Right lobe of liver (tissue), 6 donors: ENCODE measurements at regions not wholly inside any gene's neighbourhood (a gene's known extent, or its start where the extent isn't known, plus 50 kb on each side); places are given as distances from the start of the nearest gene placed in this dataset.
"Not testable (repeated sequence)": the region's sequence is repeated elsewhere in the genome, so short reads cannot be mapped to it uniquely, and the experiment has no call there.

Experiments used
- ATAC-seq, 4 donors: fragments of 200-7000 bp; cut with Tn5 transposase; one replicate each; pipeline ENCODE4 v1.9.1; 2020; ENCODE audit warnings: mild to moderate bottlenecking in 4 of 4, moderate library complexity in 4 of 4
- DNase-seq, 3 donors: peaks; one replicate each; pipeline ENCODE4 v3.0.0-alpha.2; 2020
- H3K27ac ChIP-seq, 3 donors: fragments of 200-600 bp; one replicate each; pipeline ENCODE4 v1.8.0; 2022
- H3K27me3 ChIP-seq, 2 donors: fragments of 200-600 bp; one replicate each; pipeline ENCODE4 v1.8.0; 2022
- H3K36me3 ChIP-seq, 4 donors: fragments of 200-600 bp; sonication (generic) in 1 of 4; one replicate each; pipeline versions ENCODE4 v1.5.1 to v1.8.0; 2017 to 2022; ENCODE audit warnings: control low read depth in 1 of 4
- H3K4me1 ChIP-seq, 4 donors: fragments of 200-600 bp; sonication (generic) in 1 of 4; one replicate each; pipeline versions ENCODE4 v1.5.1 to v1.8.0; 2017 to 2022; ENCODE audit warnings: control low read depth in 1 of 4
- H3K4me3 ChIP-seq, 3 donors: fragments of 200-600 bp; one replicate each; pipeline ENCODE4 v1.8.0; 2022
- H3K9me3 ChIP-seq, 4 donors: fragments of 200-600 bp; sonication (generic) in 1 of 4; one replicate each; pipeline versions ENCODE4 v1.5.1 to v1.8.0; 2017 to 2022; ENCODE audit warnings: control low read depth in 1 of 4
- POLR2A ChIP-seq: fragments of 450-650 bp; IDR thresholded peaks from one replicate; pipeline ENCODE4 v1.6.1; 2017; ENCODE audit warnings: antibody characterized with exemption, mild to moderate bottlenecking
- WGBS: methylation state at CpG from one replicate; pipeline ENCODE4 v1.1.6; 2018; ENCODE audit warnings: low coverage, low lambda C conversion rate; ENCODE audit not compliant: insufficient coverage; ENCODE audit errors: missing lambda C conversion rate; 5-methylcytosine and 5-hydroxymethylcytosine counted together
- intact Hi-C, 2 donors: fragments of 100-400 bp; cut with DNase I; formaldehyde crosslinking; loops; one replicate each; pipeline versions ENCODE4 v1.11.2 to v1.14.1; 2022
- TF ChIP-seq, protein P1 (sequence below), 4 donors: fragments of 200-600 bp in 3 of 4; fragments of 450-650 bp in 1 of 4; IDR thresholded peaks; one replicate each; pipeline versions ENCODE4 v1.5.1 to v1.8.0; 2016 to 2022; ENCODE audit warnings: antibody characterized with exemption in 4 of 4, mild to moderate bottlenecking in 2 of 4
- donor health status: DM: no; HTN: yes; CAD: no.
- donor health status: DM: no; HTN: no; CAD: no.
- donor health status: DM: no; HTN: no; CAD: no.
- donor health status: DM: no; HTN: yes; CAD: no.
- donor health status: DM: no; HTN: yes; CAD: no.

DNA sequence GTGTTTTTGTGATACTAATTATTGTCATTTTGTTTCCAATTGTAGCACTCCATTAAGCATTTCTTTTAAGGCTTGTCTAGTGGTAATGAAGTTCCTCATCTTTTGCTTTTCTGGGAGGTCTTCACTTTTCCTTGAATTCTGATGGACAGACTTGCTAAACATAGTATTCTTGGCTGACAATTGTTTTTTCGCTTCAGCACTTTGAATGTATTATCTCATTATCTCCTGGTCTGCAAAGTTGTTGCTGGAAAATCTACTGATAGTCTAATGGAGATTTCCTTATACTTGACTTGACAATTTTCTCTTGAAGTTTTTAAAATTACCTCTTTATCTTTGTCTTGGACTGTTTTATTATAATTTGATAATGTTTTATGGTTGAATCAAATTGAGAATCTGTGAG is 147.5 kb downstream of the FAM174A start:
- Histone ChIP-seq H3K9me3 (peaks cover 0 to 8% (median 0%) of the 10 kb centered on the region in 4 donors), H3K27me3 (no peaks in the 10 kb centered on the region), H3K4me3 (no peak overlapping the region), H3K36me3 (no peaks in the 10 kb centered on the region), H3K27ac (no peak overlapping the region), H3K4me1 (no peaks in the 10 kb centered on the region)
- no peak for TF ChIP-seq POLR2A
- TF ChIP-seq, protein P1, sequence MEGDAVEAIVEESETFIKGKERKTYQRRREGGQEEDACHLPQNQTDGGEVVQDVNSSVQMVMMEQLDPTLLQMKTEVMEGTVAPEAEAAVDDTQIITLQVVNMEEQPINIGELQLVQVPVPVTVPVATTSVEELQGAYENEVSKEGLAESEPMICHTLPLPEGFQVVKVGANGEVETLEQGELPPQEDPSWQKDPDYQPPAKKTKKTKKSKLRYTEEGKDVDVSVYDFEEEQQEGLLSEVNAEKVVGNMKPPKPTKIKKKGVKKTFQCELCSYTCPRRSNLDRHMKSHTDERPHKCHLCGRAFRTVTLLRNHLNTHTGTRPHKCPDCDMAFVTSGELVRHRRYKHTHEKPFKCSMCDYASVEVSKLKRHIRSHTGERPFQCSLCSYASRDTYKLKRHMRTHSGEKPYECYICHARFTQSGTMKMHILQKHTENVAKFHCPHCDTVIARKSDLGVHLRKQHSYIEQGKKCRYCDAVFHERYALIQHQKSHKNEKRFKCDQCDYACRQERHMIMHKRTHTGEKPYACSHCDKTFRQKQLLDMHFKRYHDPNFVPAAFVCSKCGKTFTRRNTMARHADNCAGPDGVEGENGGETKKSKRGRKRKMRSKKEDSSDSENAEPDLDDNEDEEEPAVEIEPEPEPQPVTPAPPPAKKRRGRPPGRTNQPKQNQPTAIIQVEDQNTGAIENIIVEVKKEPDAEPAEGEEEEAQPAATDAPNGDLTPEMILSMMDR (IDR thresholded peaks at IDR 0.05): no peak
- ATAC-seq (no peak), DNase-seq (no peak)
- intact Hi-C loops: no loop called here
- 44% methylated on average over 1 of the region's 1 CpG for WGBS

DNA sequence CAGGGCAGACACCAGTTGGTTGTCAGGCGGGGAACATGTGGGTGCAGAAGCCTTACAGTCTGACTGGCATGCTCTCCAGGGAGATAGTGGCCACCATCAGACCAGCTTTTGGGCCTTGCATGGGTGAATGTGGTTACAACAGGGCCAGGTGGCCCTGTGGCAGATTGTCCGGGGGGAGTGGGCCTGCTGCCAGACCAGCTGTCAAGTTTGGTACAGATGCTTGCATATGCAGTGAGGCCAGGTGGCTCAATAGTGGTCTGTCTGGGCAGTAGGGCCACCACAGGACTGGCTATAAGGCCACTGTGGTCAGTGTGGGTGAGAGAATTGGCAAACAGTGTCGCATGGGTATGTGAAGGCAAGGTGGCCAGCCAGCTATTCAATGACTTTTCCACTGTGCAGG is 148.7 kb downstream of the FAM174A start:
- no peak overlapping the region for H3K27ac ChIP-seq
- no peaks in the 10 kb centered on the region for H3K27me3 ChIP-seq
- no peak for DNase-seq
- H3K9me3 ChIP-seq: peaks cover 0 to 8% (median 0%) of the 10 kb centered on the region in 4 donors
- no peaks in the 10 kb centered on the region for H3K36me3 ChIP-seq
- intact Hi-C loops: no loop called here
- WGBS: 75% methylated on average over 1 of the region's 3 CpGs
- no peak for ATAC-seq
- no peaks in the 10 kb centered on the region for H3K4me1 ChIP-seq
- TF ChIP-seq POLR2A: no peak
- H3K4me3 ChIP-seq: no peak overlapping the region

DNA sequence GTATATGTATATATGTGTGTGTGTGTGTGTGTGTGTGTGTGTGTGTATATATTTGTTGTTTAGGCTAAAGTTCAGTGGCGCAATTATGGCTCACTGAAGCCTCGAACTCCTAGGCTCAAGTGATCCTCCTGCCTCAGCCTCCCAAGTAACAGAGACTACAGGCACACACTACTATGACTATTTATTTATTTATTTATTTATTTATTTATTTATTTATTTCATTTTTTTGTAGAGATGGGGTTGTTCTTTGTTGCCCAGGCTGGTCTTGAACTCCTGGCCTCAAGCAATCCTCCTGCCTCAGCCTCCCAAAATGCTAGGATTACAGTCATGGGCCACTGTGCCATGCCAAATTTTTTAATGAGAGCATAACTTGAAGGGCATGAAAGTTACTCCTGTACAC is 149.9 kb downstream of the FAM174A start:
- H3K4me3 ChIP-seq, DNase-seq, H3K4me1 ChIP-seq, H3K27me3 ChIP-seq, ATAC-seq, H3K27ac ChIP-seq, intact Hi-C loops, H3K9me3 ChIP-seq, H3K36me3 ChIP-seq: not testable (repeated sequence)
- 80% methylated on average over 2 of the region's 2 CpGs for WGBS

DNA sequence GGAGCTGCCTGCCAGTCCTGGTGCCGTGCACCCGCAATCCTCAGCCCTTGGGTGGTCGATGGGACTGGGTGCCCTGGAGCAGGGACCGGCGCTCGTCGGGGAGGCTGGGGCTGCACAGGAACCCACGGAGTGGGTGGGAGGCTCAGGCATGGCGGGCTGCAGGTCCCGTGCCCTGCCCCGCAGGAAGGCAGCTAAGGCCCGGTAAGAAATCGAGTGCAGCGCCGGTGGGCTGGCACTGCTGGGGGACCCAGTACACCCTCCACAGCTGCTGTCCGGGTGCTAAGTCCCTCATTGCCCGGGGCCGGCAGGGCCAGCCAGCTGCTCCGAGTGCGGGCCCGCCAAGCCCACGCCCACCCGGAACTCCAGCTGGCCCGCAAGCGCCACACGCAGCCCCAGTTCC is 153.7 kb downstream of the FAM174A start:
- intact Hi-C loops, H3K4me1 ChIP-seq, H3K27ac ChIP-seq, DNase-seq, ATAC-seq, H3K27me3 ChIP-seq, H3K9me3 ChIP-seq, H3K4me3 ChIP-seq, H3K36me3 ChIP-seq: not testable (repeated sequence)
- no CpG with 5 or more reads among the region's 26 CpGs for WGBS

DNA sequence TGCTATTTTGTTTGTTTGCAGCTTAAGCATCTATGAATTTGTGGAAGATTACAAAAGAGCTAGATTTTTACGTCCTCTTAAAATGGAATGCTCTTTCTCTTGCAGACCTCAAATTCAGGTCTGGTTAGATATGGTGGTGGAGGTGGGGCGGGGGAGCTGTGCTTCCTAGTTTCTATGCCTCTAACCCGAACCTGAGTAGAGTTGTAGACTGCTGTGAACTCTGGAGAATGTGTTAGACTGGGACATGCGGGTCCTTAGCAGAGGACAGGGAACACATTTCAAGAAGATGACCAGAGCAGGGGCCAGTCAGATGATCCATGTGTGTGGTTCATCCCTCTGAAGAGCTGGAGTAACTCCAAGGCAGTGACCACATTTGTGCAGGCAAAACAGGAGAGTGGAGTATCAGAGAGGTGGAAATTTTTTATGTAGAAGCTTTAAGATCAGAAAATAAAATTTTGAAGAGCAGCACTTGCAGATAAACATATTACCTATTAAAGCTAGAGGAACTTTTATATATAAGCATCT is 154.9 kb downstream of the FAM174A start:
- Histone ChIP-seq H3K27ac (no peak overlapping the region), H3K4me1 (no peaks in the 10 kb centered on the region), H3K36me3 (no peaks in the 10 kb centered on the region), H3K4me3 (no peak overlapping the region), H3K9me3 (no peaks in the 10 kb centered on the region), H3K27me3 (no peaks in the 10 kb centered on the region)
- 63% methylated on average over 4 of the region's 4 CpGs for WGBS
- TF ChIP-seq, protein P1 (IDR thresholded peaks at IDR 0.05): no peak
- no peak for TF ChIP-seq POLR2A
- ATAC-seq (no peak), DNase-seq (no peak)
- intact Hi-C loops: no loop called here

DNA sequence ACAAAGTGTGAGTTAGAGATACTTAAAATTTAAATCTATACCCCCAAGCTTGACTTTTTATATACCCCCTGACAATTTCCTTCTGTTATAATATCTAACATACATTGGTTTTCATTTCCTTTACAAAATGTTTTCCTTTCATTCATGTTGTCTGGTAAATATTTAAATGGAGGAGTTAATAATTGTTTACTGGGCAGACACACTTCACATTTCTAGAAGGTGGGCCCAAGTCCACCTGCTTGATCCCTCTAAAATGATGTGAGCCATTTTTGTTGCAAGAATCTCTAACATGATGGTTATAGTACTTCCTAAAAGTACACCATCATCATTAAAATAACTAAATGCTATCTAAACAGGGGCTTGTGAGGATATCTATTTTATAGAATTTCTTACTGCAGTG is 155.9 kb downstream of the FAM174A start:
- no peak for ATAC-seq
- intact Hi-C loops: no loop called here

More for the DNA sequence above, 155.9 kb downstream of the FAM174A start:
- Histone ChIP-seq H3K4me1 (no peaks in the 10 kb centered on the region), H3K36me3 (no peaks in the 10 kb centered on the region), H3K27me3 (no peaks in the 10 kb centered on the region), H3K4me3 (no peak overlapping the region), H3K27ac (no peak overlapping the region), H3K9me3 (no peaks in the 10 kb centered on the region)
- TF ChIP-seq, protein P1 (IDR thresholded peaks at IDR 0.05): no peak
- TF ChIP-seq POLR2A: no peak
- DNase-seq: no peak
